GM12892 (cell line): ENCODE measurements at regions not wholly inside any gene's neighbourhood (a gene's known extent, or its start where the extent isn't known, plus 50 kb on each side); places are given as distances from the start of the nearest gene placed in this dataset.

Experiments used
- POLR2A ChIP-seq: IDR thresholded peaks from 2 replicates; pipeline ENCODE4 v1.6.1; 2011; ENCODE audit warnings: low read depth, low read length, control low read depth
- POLR2AphosphoS5 ChIP-seq: IDR thresholded peaks from 2 replicates; pipeline ENCODE4 v1.6.1; 2011; ENCODE audit warnings: low read depth, low read length, control low read depth
- TAF1 ChIP-seq: IDR thresholded peaks from 2 replicates; pipeline ENCODE4 v1.6.1; 2011; ENCODE audit warnings: low read depth, mild to moderate bottlenecking, control low read depth, low read length, borderline replicate concordance

DNA sequence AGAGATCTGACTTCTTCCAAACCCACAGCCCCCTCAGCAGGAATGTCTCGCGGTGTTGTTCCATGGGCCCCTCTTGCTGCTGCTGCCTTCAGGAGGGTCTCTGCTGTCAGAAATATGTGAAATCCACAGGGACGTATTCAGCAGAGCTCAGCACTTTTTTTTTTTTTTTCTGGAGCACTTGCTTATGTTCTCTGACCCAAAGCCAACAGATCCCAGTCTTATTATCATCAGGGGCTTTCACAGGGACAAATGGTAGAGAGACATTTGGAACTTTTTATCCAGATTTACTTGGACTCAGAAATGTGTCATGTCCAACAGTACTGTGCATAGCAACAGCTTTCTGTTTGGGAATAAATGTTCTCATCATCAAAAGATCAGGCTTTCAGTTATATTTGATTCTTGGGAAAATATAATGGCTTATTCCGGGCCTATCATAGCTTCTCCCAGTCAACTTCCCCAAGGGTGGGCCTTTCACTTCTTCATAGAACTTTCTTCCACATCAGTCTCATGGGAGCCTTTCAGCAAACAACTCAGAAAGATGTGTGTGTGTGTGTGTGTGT lies 332.7 kb downstream of the ZNF536 start:
- TF ChIP-seq POLR2A (no peak), POLR2AphosphoS5 (no peak), TAF1 (no peak)
